PC-9 (cell line): ENCODE measurements at regions not wholly inside any gene's neighbourhood (a gene's known extent, or its start where the extent isn't known, plus 50 kb on each side); places are given as distances from the start of the nearest gene placed in this dataset.

Source experiments
- BruUV-seq: library from RNA; stranded (reverse); fragments of 400-500 nt; replicated peaks from 2 replicates; lab custom pipeline; 2021; lab: Mats Ljungman, UMichigan
- CTCF ChIA-PET: fragments of 300-600 bp; sonication (Branson Sonifier 250); formaldehyde crosslinking; loops from one replicate; lab custom pipeline; 2022; ENCODE audit warnings: antibody characterized with exemption; lab: Charles Lee
- POLR2A ChIA-PET: fragments of 300-600 bp; sonication (Branson Sonifier 250); formaldehyde crosslinking; loops from one replicate; lab custom pipeline; 2022; ENCODE audit warnings: antibody characterized with exemption; ENCODE audit not compliant: unreplicated experiment; lab: Charles Lee
- DNase-seq, 2 experiments: peaks; one replicate each; pipeline versions ENCODE4 v3.0.0 to v3.0.0-alpha.2; 2015 to 2022; ENCODE audit warnings: mixed read lengths in 1 of 2
- H2AFZ ChIP-seq: fragments of 200-600 bp; sonication (generic); 2 replicates; pipeline ENCODE4 v1.8.1; 2017; ENCODE audit warnings: antibody characterized with exemption
- H3F3A ChIP-seq: fragments of 200-600 bp; sonication (generic); 2 replicates; pipeline ENCODE4 v1.8.1; 2017; ENCODE audit warnings: antibody characterized with exemption, mild to moderate bottlenecking, low read depth; ENCODE audit not compliant: insufficient read depth
- H3K27ac ChIP-seq: fragments of 200-600 bp; sonication (generic); 2 replicates; pipeline ENCODE4 v1.6.1; 2016; ENCODE audit warnings: mixed run types
- H3K27me3 ChIP-seq: fragments of 200-600 bp; sonication (generic); 2 replicates; pipeline ENCODE4 v1.6.1; 2016; ENCODE audit warnings: low read depth, mixed run types; ENCODE audit not compliant: insufficient read depth
- H3K36me3 ChIP-seq: fragments of 200-600 bp; sonication (generic); 2 replicates; pipeline ENCODE4 v1.6.1; 2016; ENCODE audit warnings: low read depth, mixed run types
- H3K4me1 ChIP-seq: fragments of 200-600 bp; sonication (generic); replicated peaks from 2 replicates; pipeline ENCODE4 v1.6.1; 2016; ENCODE audit warnings: mixed run types; ENCODE audit not compliant: insufficient read depth
- H3K4me2 ChIP-seq: fragments of 200-600 bp; sonication (generic); 2 replicates; pipeline ENCODE4 v1.6.1; 2017; ENCODE audit warnings: mixed run types
- H3K4me3 ChIP-seq: fragments of 200-600 bp; sonication (generic); 2 replicates; pipeline ENCODE4 v1.6.1; 2016; ENCODE audit warnings: mixed run types
- H3K79me2 ChIP-seq: fragments of 200-600 bp; sonication (generic); 2 replicates; pipeline ENCODE4 v1.6.1; 2017; ENCODE audit warnings: low read depth, mixed run types
- H3K9me2 ChIP-seq: fragments of 200-600 bp; sonication (generic); 2 replicates; pipeline ENCODE4 v1.8.1; 2017; ENCODE audit warnings: mild to moderate bottlenecking; ENCODE audit not compliant: insufficient read depth
- H3K9me3 ChIP-seq: fragments of 200-600 bp; sonication (generic); 2 replicates; pipeline ENCODE4 v1.8.1; 2016; ENCODE audit warnings: low read depth; ENCODE audit not compliant: insufficient read depth
- H4K20me1 ChIP-seq: fragments of 200-600 bp; sonication (generic); 2 replicates; pipeline ENCODE4 v1.8.1; 2017; ENCODE audit not compliant: insufficient read depth
- CTCF ChIP-seq: fragments of 200-600 bp; sonication (generic); conservative IDR thresholded peaks from 2 replicates; pipeline ENCODE4 v1.6.1; 2017; ENCODE audit warnings: mixed run types, antibody characterized with exemption, mild to moderate bottlenecking, moderate library complexity
- EZH2 ChIP-seq: fragments of 200-600 bp; sonication (generic); IDR thresholded peaks from 2 replicates; pipeline ENCODE4 v1.8.0; 2017; ENCODE audit warnings: antibody characterized with exemption, low read depth
- intact Hi-C: fragments of 100-400 bp; cut with micrococcal nuclease; formaldehyde crosslinking; loops from one replicate; pipeline ENCODE4 v1.10.0; 2022; ENCODE audit not compliant: unreplicated experiment

GRCh38 chr3:153330901-153331300 lies 168.9 kb downstream of the RAP2B start:
- ChIA-PET CTCF (no interaction called here), POLR2A (no interaction called here)
- no peaks in the 10 kb centered on the region for H3K9me3 ChIP-seq
- no peaks in the 10 kb centered on the region for H3K79me2 ChIP-seq
- no peak overlapping the region for H2AFZ ChIP-seq
- DNase-seq: no peak
- H3K36me3 ChIP-seq: no peaks in the 10 kb centered on the region
- no peak overlapping the region for H3K27ac ChIP-seq
- no peaks in the 10 kb centered on the region for H4K20me1 ChIP-seq
- no peaks in the 10 kb centered on the region for H3F3A ChIP-seq
- H3K4me3 ChIP-seq: no peak overlapping the region
- intact Hi-C loops: no loop called here
- no peaks in the 10 kb centered on the region for H3K27me3 ChIP-seq
- H3K9me2 ChIP-seq: 0 out of 2 replicates have a peak, but pooled peaks cover 5% of the 10 kb centered on the region
- H3K4me1 ChIP-seq: no peaks in the 10 kb centered on the region
- TF ChIP-seq CTCF (no peak), EZH2 (no peak)
- no peak overlapping the region for H3K4me2 ChIP-seq
- no TSS peak for BruUV-seq

- H3K36me3 ChIP-seq: no peaks in the 10 kb centered on the region
- intact Hi-C loops: no loop called here
- POLR2A ChIA-PET: no interaction called here
- H3K4me1 ChIP-seq: no peaks in the 10 kb centered on the region
- CTCF ChIA-PET: no interaction called here
- no peak overlapping the region for H2AFZ ChIP-seq
- no peaks in the 10 kb centered on the region for H3K79me2 ChIP-seq
- BruUV-seq: no TSS peak
- no peaks in the 10 kb centered on the region for H3F3A ChIP-seq
- no peaks in the 10 kb centered on the region for H3K27me3 ChIP-seq
- H3K4me2 ChIP-seq: no peak overlapping the region
- H4K20me1 ChIP-seq: no peaks in the 10 kb centered on the region
- H3K9me2 ChIP-seq: 0 out of 2 replicates have a peak, but pooled peaks cover 5% of the 10 kb centered on the region
- TF ChIP-seq EZH2 (no peak), CTCF (no peak)
- no peak for DNase-seq
- H3K9me3 ChIP-seq: no peaks in the 10 kb centered on the region
- H3K4me3 ChIP-seq: no peak overlapping the region
- no peak overlapping the region for H3K27ac ChIP-seq
These were observed 169.7 kb downstream of the RAP2B start for GRCh38 chr3:153331676-153332075.

GRCh38 chr3:153334558-153334957 lies 172.5 kb downstream of the RAP2B start:
- H3K36me3 ChIP-seq: no peaks in the 10 kb centered on the region
- no peaks in the 10 kb centered on the region for H3K27me3 ChIP-seq
- no peaks in the 10 kb centered on the region for H3K79me2 ChIP-seq
- TF ChIP-seq EZH2 (no peak), CTCF (no peak)
- ChIA-PET POLR2A (interaction anchor here (0.7 kb wide), 1 partner anchor 134 kb away, joined by 4 read pairs; no protein-coding TSS in a partner anchor), CTCF (no interaction called here)
- intact Hi-C loops: no loop called here
- no peak overlapping the region for H2AFZ ChIP-seq
- BruUV-seq: no TSS peak
- no peak for DNase-seq
- no peak overlapping the region for H3K4me2 ChIP-seq
- H3K4me3 ChIP-seq: no peak overlapping the region
- no peaks in the 10 kb centered on the region for H3F3A ChIP-seq
- no peaks in the 10 kb centered on the region for H3K9me3 ChIP-seq
- no peaks in the 10 kb centered on the region for H3K4me1 ChIP-seq
- H4K20me1 ChIP-seq: no peaks in the 10 kb centered on the region
- no peak overlapping the region for H3K27ac ChIP-seq
- 0 out of 2 replicates have a peak, but pooled peaks cover 5% of the 10 kb centered on the region for H3K9me2 ChIP-seq
